ENCODE measurements at regions not wholly inside any gene's neighbourhood (a gene's known extent, or its start where the extent isn't known, plus 50 kb on each side); places are given as distances from the start of the nearest gene placed in this dataset.

DNA sequence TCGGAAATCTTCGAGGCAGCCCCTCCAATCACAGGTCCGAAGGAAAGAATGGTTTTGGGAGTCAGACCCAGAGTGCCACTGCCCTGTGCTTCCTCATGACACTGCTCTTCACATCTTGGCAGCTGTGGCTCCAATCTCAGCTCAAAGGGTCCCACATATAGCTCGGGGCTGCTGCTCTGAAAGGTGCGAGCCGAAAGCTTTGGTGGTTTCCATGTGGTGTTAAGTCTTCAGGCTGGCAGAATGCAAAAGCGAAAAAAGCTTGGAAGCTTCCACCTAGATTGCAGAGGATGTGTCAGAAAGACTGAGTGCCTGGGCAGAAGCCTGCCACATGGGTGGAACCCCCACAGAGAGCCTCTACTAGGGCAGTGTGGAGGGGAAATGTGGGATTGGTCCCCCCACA, 314.3 kb upstream of the CHD6 start:
- H3K23ac ChIP-seq (ENCODE audit: insufficient read length): no peak overlapping the region
- ChIA-PET CTCF (ENCODE audit: partially characterized antibody) (interaction anchor here (0.8 to 2.3 kb wide), 4 partner anchors 20 to 194 kb away, joined by 3 to 9 read pairs (median 4); no protein-coding TSS in a partner anchor), POLR2A (ENCODE audit: partially characterized antibody) (interaction anchor here (0.8 kb wide), 1 partner anchor 9 kb away, joined by 3 read pairs; no protein-coding TSS in a partner anchor)
- no peak overlapping the region for H4K91ac ChIP-seq (replicated peaks; ENCODE audit: insufficient read length, low read length)
- no peaks in the 10 kb centered on the region for H3K36me3 ChIP-seq (ENCODE audit: control insufficient read depth in 2 of 4, insufficient read depth in 4 of 4, low read length in 3 of 4)
- H3K4me2 ChIP-seq (ENCODE audit: insufficient read depth in 1 of 2, low read depth in 2 of 2, low read length in 2 of 2): no peak overlapping the region
- no peak overlapping the region for H3K18ac ChIP-seq (ENCODE audit: extremely low read depth, low read length)
- H3K23me2 ChIP-seq (ENCODE audit: low read depth, low read length): no peaks in the 10 kb centered on the region
- no peak overlapping the region for H3K4me3 ChIP-seq (ENCODE audit: extremely low read depth in 1 of 4, insufficient read depth in 2 of 4, low read depth in 3 of 4, low read length in 4 of 4)
- no peak overlapping the region for H2AK5ac ChIP-seq (ENCODE audit: low read depth, low read length)
- FAIRE-seq: no peak
- H3K79me1 ChIP-seq (ENCODE audit: low read depth, low read length): no peaks in the 10 kb centered on the region
- no peak overlapping the region for H2AFZ ChIP-seq (ENCODE audit: low read length)
- H3K79me2 ChIP-seq (ENCODE audit: control insufficient read depth in 1 of 2, insufficient read depth in 2 of 2, low read length in 2 of 2): no peaks in the 10 kb centered on the region
- H2BK5ac ChIP-seq (ENCODE audit: low read depth, low read length): no peak overlapping the region
- H3K56ac ChIP-seq (replicated peaks; ENCODE audit: insufficient read length, low read depth, low read length): no peak overlapping the region
- no peaks in the 10 kb centered on the region for H3K27me3 ChIP-seq (replicated peaks in 1 of 4; ENCODE audit: control insufficient read depth in 3 of 4, extremely low read depth in 1 of 4, insufficient read depth in 3 of 4, low read length in 3 of 4)
- H2BK120ac ChIP-seq (replicated peaks; ENCODE audit: low read depth, low read length): no peak overlapping the region
- no peak for DNase-seq (ENCODE audit: low read depth in 1 of 2, low spot score in 2 of 2)
- no peak overlapping the region for H3K14ac ChIP-seq (ENCODE audit: insufficient read length)
- peaks cover 0 to 3% (median 0%) of the 10 kb centered on the region in 4 experiments; a peak in 1 of 7 replicates for H3K4me1 ChIP-seq (replicated peaks in 1 of 4; ENCODE audit: control insufficient read depth in 3 of 4, insufficient read depth in 4 of 4, low read length in 3 of 4)
- no peak overlapping the region for H3K27ac ChIP-seq (ENCODE audit: low read depth, low read length)
- no peak overlapping the region for H3K4ac ChIP-seq (replicated peaks; ENCODE audit: insufficient read length, low read depth, low read length)
- H2BK20ac ChIP-seq (ENCODE audit: low read length): no peak overlapping the region
- H4K8ac ChIP-seq (ENCODE audit: extremely low read depth, insufficient read depth, low read length): no peak overlapping the region
- no peak overlapping the region for H2BK12ac ChIP-seq (ENCODE audit: low read depth, low read length)
- no peak overlapping the region for H3K9ac ChIP-seq (replicated peaks in 1 of 4; ENCODE audit: extremely low read depth in 1 of 4, low read depth in 3 of 4, low read length in 3 of 4)
- H2BK15ac ChIP-seq (ENCODE audit: low read length): no peak overlapping the region
- H4K5ac ChIP-seq (ENCODE audit: insufficient read length, low read depth, low read length): no peak overlapping the region
- no peaks in the 10 kb centered on the region; a peak in 1 of 4 replicates for H3K9me3 ChIP-seq (ENCODE audit: insufficient read depth in 2 of 2, low read depth in 1 of 2, low read length in 1 of 2)
- H4K20me1 ChIP-seq (replicated peaks in 1 of 2; ENCODE audit: control insufficient read depth in 1 of 2, insufficient read depth in 2 of 2, low read length in 2 of 2): no peaks in the 10 kb centered on the region
- 90% methylated on average over 7 of the region's 7 CpGs; no CpG with 5 or more reads in 1 of the 2 experiments for WGBS, 2 experiments (ENCODE audit: extremely low coverage in 1 of 2, insufficient coverage in 1 of 2, insufficient read length in 1 of 2, insufficient replicate concordance in 2 of 2, low coverage in 1 of 2, low lambda C conversion rate in 2 of 2, missing lambda C conversion rate in 1 of 2)
- TF ChIP-seq NANOG (IDR thresholded peaks at IDR 0.05; ENCODE audit: insufficient read depth, low read depth, low read length, poor library complexity, severe bottlenecking): no peak
- no peak for TF ChIP-seq TBP (IDR thresholded peaks at IDR 0.05; ENCODE audit: low read depth, low read length)
- TF ChIP-seq POLR2AphosphoS5 (IDR thresholded peaks at IDR 0.05; ENCODE audit: low read depth, low read length): no peak
- no peak for TF ChIP-seq SP2 (IDR thresholded peaks at IDR 0.05; ENCODE audit: low read length)
- no peak for TF ChIP-seq ASH2L (IDR thresholded peaks at IDR 0.05; ENCODE audit: low read length)

Data from H1 (cell line).